Uterus (tissue), 2 donors: ENCODE measurements at regions not wholly inside any gene's neighbourhood (a gene's known extent, or its start where the extent isn't known, plus 50 kb on each side); places are given as distances from the start of the nearest gene placed in this dataset.

Source experiments
- CTCF ChIP-seq, 4 experiments: fragments of 200-600 bp in 2 of 4; fragments of 450-650 bp in 2 of 4; sonication (generic) in 2 of 4; IDR thresholded peaks; one replicate each; pipeline ENCODE4 v1.5.1; 2016 to 2019; ENCODE audit warnings: antibody characterized with exemption in 4 of 4, mild to moderate bottlenecking in 2 of 4, moderate library complexity in 1 of 4
- POLR2A ChIP-seq, 2 donors: fragments of 450-650 bp; IDR thresholded peaks; one replicate each; pipeline ENCODE4 v1.6.1; 2016; ENCODE audit warnings: antibody characterized with exemption in 2 of 2, mild to moderate bottlenecking in 1 of 2, moderate library complexity in 1 of 2

DNA sequence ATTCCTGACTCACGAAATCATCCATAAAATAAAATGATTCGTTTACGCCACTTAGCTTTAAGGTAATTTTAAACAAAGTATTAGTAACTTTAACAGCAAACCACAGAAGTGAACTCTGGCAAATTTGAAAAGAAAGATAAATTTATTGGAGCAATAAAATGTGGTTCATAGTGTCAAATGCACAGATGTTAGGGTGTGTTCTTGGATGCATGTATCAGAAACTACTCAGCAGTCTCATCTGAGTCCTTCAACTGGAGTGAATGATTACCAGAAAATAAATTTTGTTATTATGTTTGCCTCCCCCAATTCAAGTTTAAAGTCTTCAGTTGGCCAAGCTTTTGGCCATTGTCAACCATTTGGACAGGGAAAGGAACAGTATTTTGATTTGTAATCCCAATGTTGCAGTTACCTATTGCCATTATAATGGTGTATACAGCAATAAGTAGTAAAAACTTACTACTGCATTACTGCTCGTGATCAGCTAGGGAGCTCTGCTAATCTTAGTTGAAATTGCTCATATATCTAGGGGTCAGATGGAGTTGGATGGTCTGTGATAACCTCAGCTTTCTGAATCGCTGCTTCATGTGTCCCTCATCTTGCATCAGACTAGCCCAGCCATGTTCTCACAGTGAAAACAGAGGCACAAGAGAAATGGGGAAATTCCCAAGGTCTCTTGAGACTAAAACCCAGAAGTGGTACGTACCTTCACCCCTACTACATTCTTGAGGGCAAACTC, 254.6 kb upstream of the KCNIP4 start:
- TF ChIP-seq POLR2A (IDR thresholded peaks at IDR 0.05), result no peak
- TF ChIP-seq CTCF (IDR thresholded peaks at IDR 0.05), result no peak
